HG03442 (cell line): ENCODE measurements at regions not wholly inside any gene's neighbourhood (a gene's known extent, or its start where the extent isn't known, plus 50 kb on each side); places are given as distances from the start of the nearest gene placed in this dataset.

Experiments used
- ATAC-seq: cut with Tn5 transposase; IDR thresholded peaks from one replicate; pipeline ENCODE4 v1.9.1; 2021; ENCODE audit warnings: mild to moderate bottlenecking, moderate library complexity; ENCODE audit not compliant: unreplicated experiment

DNA sequence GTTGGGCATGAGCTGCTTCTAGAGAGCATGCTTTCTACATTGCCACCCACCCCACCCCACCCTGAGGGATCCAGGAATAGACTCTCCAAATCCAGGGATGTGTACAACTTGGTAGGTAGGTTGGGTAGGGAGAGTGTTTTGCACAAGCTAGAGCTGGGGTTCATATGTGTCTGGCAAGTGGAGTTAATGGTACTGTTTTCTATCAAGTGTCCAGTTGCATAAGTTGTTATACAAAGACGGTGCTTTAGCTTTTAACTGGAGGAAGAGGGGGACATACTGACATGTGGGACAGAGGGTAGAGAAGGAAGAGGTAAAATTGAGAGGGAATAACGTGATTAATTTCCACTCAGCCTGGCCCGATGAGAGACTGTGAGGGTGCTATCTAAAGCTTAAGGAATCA is 51.0 kb upstream of the TNC start:
- ATAC-seq, result no peak

GRCh38 chr9:115170358-115171073 is 52.6 kb upstream of the TNC start:
- no peak for ATAC-seq

DNA sequence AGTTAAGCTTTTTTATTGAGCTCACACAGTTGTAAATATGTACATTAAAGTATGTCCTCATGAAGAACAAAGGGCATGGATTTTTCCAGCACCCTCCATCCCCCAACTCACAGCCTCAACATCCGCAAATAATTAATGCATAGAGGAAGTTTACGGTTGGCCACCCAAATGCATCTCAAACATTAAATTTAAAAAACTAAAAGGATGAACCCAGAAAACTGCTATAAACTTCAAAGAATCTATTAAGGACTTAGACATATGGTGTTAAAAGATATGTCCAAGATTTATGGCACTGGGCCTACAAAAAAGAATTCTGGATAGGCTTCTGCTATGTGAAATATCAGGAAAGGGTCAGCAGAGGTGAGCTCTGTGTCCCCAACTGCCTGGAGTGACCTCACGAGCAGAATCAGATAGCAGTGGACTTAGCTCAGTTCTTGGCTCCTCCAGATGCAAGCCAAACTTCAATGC is 54.0 kb upstream of the TNC start:
- no peak for ATAC-seq

GRCh38 chr9:115182264-115182663 is 64.3 kb upstream of the TNC start:
- no peak for ATAC-seq

- ATAC-seq, result no peak
These were observed 65.5 kb upstream of the TNC start for GRCh38 chr9:115183436-115183835.

- no peak for ATAC-seq
These were observed 71.7 kb upstream of the TNC start for GRCh38 chr9:115189686-115190085.

DNA sequence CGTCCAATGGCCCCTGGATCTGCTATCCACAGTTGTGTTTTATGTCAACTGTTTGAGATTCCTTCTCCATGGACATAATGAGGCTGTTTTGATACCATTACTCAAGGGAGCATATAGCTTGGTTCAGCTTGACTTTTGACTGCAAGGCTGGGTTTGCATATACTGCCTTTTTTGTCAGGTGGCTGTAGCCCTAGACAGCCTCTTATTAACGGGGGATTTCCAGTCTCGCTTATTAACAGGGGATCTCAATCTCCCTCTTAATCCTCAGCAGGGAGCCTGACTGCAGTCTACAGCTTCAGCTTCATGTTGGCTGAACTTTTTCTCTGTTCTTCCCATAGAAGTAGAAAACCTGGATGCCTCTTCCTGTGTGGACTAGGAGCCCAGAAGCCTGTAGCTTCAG is 73.7 kb upstream of the TNC start:
- no peak for ATAC-seq

DNA sequence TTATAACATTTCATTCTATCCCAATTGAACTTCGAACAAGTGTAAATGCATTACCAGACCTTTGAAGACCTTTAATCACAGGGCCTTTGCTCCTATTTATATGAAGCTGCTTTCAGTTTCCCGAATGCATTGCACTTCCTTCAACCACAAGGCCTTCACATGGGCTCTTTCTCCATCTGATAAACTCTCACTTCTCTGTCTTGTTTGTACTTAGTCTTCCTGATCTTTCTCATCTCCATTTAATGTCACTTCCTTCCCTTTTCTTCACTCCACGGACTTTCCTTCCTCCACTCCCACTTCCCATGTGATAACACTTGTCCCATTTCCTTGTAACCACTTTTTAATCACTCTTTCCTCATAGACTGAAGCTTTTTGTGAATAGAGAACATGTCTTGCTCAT is 74.3 kb upstream of the TNC start:
- peak; percentile 36 for ATAC-seq

GRCh38 chr9:115192835-115193525 is 75.0 kb upstream of the TNC start:
- ATAC-seq, result peak; percentile 73

- ATAC-seq, result no peak
These were observed 75.8 kb upstream of the TNC start for GRCh38 chr9:115193777-115194176.

- no peak for ATAC-seq
These were observed 76.3 kb upstream of the TNC start for GRCh38 chr9:115194216-115194615.

DNA sequence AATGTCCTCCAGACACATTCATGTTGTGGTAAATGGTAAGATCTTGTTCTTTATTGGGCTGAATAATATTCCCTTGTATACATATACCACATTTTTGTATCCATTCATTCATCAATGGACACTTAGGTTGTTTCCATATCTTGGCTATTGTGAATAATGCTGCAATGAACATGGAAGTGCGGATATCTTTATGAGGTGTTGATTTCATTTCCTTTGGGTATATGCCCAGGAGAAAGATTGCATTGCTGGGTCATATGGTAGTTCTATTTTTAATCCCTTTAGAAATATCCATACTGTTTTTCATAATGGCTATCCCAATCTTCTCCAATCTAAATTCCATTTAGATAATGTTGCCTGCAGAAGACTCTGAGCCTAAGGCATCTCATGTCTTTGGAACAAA is 78.0 kb upstream of the TNC start:
- no peak for ATAC-seq

GRCh38 chr9:115196919-115197318 is 79.0 kb upstream of the TNC start:
- ATAC-seq, result no peak

GRCh38 chr9:115198001-115198400 is 80.0 kb upstream of the TNC start:
- ATAC-seq, result no peak

- no peak for ATAC-seq
These were observed 83.0 kb upstream of the TNC start for GRCh38 chr9:115200711-115201505.

DNA sequence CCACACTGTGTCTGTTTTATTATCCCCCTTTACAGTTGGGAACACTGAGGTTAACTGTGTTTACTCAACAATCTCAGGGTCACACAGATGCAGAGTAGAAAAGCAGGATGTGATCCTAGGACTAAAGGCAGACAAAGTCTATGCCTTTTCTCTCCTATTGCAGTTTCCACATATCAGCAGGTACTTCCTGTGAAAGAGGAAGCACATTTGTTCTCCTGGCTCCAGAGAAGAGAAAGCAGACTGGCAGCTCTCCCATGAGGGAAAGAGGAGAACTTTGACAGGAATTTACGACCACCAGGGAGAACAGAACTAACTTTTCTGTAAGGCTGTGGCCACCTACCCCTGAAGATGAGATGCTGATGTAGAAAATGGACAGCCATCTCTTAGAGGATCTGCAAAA is 84.2 kb upstream of the TNC start:
- no peak for ATAC-seq

- ATAC-seq, result no peak
These were observed 85.2 kb upstream of the TNC start for GRCh38 chr9:115202960-115203751.

DNA sequence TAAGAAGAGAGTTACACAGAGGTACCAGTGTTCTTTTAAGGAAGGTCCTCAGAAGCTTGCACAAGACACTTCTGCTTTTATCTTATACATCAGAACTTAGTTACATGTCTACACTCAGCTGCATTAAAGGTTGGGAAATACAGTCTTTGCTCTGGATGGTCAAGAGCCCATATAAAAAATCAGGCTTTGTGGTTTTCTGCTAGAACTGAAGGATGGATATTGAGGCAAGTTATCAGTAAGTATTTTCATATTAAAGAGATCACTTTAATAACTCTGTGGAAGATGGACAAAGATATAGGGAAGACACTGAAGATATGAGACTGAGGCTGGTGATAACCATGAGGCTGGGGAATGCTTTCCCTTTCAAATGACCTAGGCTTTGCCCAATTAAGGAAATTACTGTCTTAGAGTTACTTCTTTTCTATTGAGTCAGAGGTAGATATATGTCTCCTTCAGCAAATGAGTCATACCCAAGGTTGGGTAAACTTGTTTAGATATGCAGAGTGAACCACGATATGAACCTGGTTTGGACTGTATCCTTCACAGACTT is 87.0 kb upstream of the TNC start:
- ATAC-seq, result peak; percentile 51

- peak; percentile 30 for ATAC-seq
These were observed 89.3 kb upstream of the TNC start for GRCh38 chr9:115207003-115207836.

DNA sequence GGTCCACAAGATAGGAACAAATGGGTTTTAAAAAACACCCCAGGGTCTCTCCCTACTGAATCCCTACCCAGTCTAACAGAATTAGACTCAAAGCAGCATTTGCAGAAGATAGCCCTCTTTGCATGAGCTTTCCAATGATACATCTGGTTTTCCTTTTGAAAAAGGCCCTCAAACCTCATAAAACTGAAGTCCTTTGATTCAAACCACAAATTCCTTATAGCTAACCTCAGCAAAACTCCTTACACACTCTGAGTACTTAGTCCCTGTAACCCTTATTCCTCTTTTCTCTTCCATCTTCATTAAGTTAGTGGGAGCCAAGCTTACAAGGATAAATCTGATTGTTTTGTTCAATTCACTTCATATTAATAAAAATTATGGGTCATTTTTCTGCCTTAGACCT is 90.5 kb upstream of the TNC start:
- no peak for ATAC-seq
